Stomach smooth muscle (tissue), 2 donors: ENCODE measurements at regions not wholly inside any gene's neighbourhood (a gene's known extent, or its start where the extent isn't known, plus 50 kb on each side); places are given as distances from the start of the nearest gene placed in this dataset.
A peak's percentile ranks its signal among the peaks of the same experiment; 100 is the strongest.

ENCODE experiments used
- H3K27ac ChIP-seq: one replicate; pipeline ENCODE4 v1.7.0; 2013; ENCODE audit warnings: mild to moderate bottlenecking, low read length, inconsistent platforms
- H3K27me3 ChIP-seq, 2 donors: one replicate each; pipeline ENCODE4 v1.7.0; 2013; ENCODE audit warnings: low read length in 2 of 2; ENCODE audit not compliant: insufficient read depth in 2 of 2, control insufficient read depth in 1 of 2
- H3K36me3 ChIP-seq, 2 donors: one replicate each; pipeline ENCODE4 v1.7.0; 2013; ENCODE audit warnings: low read length in 2 of 2; ENCODE audit not compliant: control insufficient read depth in 2 of 2, insufficient read depth in 2 of 2
- H3K4me1 ChIP-seq: one replicate; pipeline ENCODE4 v1.7.0; 2013; ENCODE audit warnings: low read length; ENCODE audit not compliant: control insufficient read depth, insufficient read depth
- H3K4me3 ChIP-seq, 2 donors: one replicate each; pipeline ENCODE4 v1.7.0; 2013; ENCODE audit warnings: low read length in 2 of 2
- H3K9ac ChIP-seq, 2 donors: one replicate each; pipeline ENCODE4 v1.7.0; 2013; ENCODE audit warnings: low read length in 2 of 2, mild to moderate bottlenecking in 1 of 2
- H3K9me3 ChIP-seq, 2 donors: one replicate each; pipeline ENCODE4 v1.7.0; 2013; ENCODE audit warnings: low read length in 2 of 2; ENCODE audit not compliant: control insufficient read depth in 2 of 2
- donor health status: healthy.
- donor health status: Pancreatic carcinoma.

- Histone ChIP-seq H3K4me1 (peaks cover 5% of the 10 kb centered on the region), H3K4me3 (no peak overlapping the region), H3K27me3 (no peaks in the 10 kb centered on the region), H3K9ac (no peak overlapping the region), H3K27ac (no peak overlapping the region), H3K36me3 (no peaks in the 10 kb centered on the region), H3K9me3 (no peaks in the 10 kb centered on the region)
These were observed 231.2 kb upstream of the TPRG1 start for GRCh38 chr3:188940573-188940932.

GRCh38 chr3:188941103-188941502, 230.7 kb upstream of the TPRG1 start:
- H3K36me3 ChIP-seq, result no peaks in the 10 kb centered on the region
- H3K4me1 ChIP-seq, result peaks cover 5% of the 10 kb centered on the region
- no peaks in the 10 kb centered on the region for H3K9me3 ChIP-seq
- no peak overlapping the region for H3K4me3 ChIP-seq
- no peak overlapping the region for H3K27ac ChIP-seq
- H3K27me3 ChIP-seq, result no peaks in the 10 kb centered on the region
- no peak overlapping the region for H3K9ac ChIP-seq

- no peak overlapping the region for H3K27ac ChIP-seq
- no peak overlapping the region for H3K4me3 ChIP-seq
- H3K36me3 ChIP-seq, result no peaks in the 10 kb centered on the region
- H3K27me3 ChIP-seq, result no peaks in the 10 kb centered on the region
- H3K9ac ChIP-seq, result no peak overlapping the region
- no peaks in the 10 kb centered on the region for H3K9me3 ChIP-seq
- peaks cover 16% of the 10 kb centered on the region for H3K4me1 ChIP-seq
These were observed 229.6 kb upstream of the TPRG1 start for GRCh38 chr3:188942191-188942590.

- no peaks in the 10 kb centered on the region for H3K9me3 ChIP-seq
- H3K36me3 ChIP-seq, result no peaks in the 10 kb centered on the region
- no peak overlapping the region for H3K9ac ChIP-seq
- H3K4me1 ChIP-seq, result peaks cover 25% of the 10 kb centered on the region
- H3K27ac ChIP-seq, result peak overlapping the region; percentile 41
- no peak overlapping the region for H3K4me3 ChIP-seq
- H3K27me3 ChIP-seq, result no peaks in the 10 kb centered on the region
These were observed 228.2 kb upstream of the TPRG1 start for GRCh38 chr3:188943591-188943990.

- H3K36me3 ChIP-seq, result no peaks in the 10 kb centered on the region
- H3K27ac ChIP-seq, result peak overlapping the region; percentile 41
- no peak overlapping the region for H3K9ac ChIP-seq
- H3K4me1 ChIP-seq, result peaks cover 30% of the 10 kb centered on the region
- H3K27me3 ChIP-seq, result no peaks in the 10 kb centered on the region
- H3K9me3 ChIP-seq, result no peaks in the 10 kb centered on the region
- no peak overlapping the region for H3K4me3 ChIP-seq
These were observed 227.7 kb upstream of the TPRG1 start for GRCh38 chr3:188944108-188944507.

- Histone ChIP-seq H3K27me3 (no peaks in the 10 kb centered on the region), H3K9me3 (no peaks in the 10 kb centered on the region), H3K27ac (peak overlapping the region; percentile 99), H3K36me3 (no peaks in the 10 kb centered on the region), H3K4me1 (peaks cover 53% of the 10 kb centered on the region), H3K4me3 (peak overlapping the region; percentile 50 to 74), H3K9ac (peak overlapping the region; percentile 68 to 75)
These were observed 225.2 kb upstream of the TPRG1 start for GRCh38 chr3:188946351-188947240.

- Histone ChIP-seq H3K4me1 (peaks cover 56% of the 10 kb centered on the region), H3K9ac (peak overlapping the region; percentile 77 to 90), H3K27ac (peak overlapping the region; percentile 99), H3K9me3 (no peaks in the 10 kb centered on the region), H3K4me3 (peak overlapping the region; percentile 50 to 74), H3K36me3 (no peaks in the 10 kb centered on the region), H3K27me3 (no peaks in the 10 kb centered on the region)
These were observed 224.1 kb upstream of the TPRG1 start for GRCh38 chr3:188947401-188948280.

- H3K27ac ChIP-seq, result peak overlapping the region; percentile 99
- no peaks in the 10 kb centered on the region for H3K9me3 ChIP-seq
- H3K4me1 ChIP-seq, result peaks cover 56% of the 10 kb centered on the region
- peak overlapping the region; percentile 77 to 90 for H3K9ac ChIP-seq
- peak overlapping the region; percentile 27 to 66 for H3K4me3 ChIP-seq
- H3K27me3 ChIP-seq, result no peaks in the 10 kb centered on the region
- no peaks in the 10 kb centered on the region for H3K36me3 ChIP-seq
These were observed 223.3 kb upstream of the TPRG1 start for GRCh38 chr3:188948281-188948996.

- Histone ChIP-seq H3K27ac (peak overlapping the region; percentile 99), H3K9me3 (no peaks in the 10 kb centered on the region), H3K4me3 (peak overlapping the region in 1 of 2 donors; percentile 22), H3K36me3 (no peaks in the 10 kb centered on the region), H3K27me3 (no peaks in the 10 kb centered on the region), H3K4me1 (peaks cover 56% of the 10 kb centered on the region), H3K9ac (peak overlapping the region; percentile 77 to 90)
These were observed 222.8 kb upstream of the TPRG1 start for GRCh38 chr3:188948997-188949389.

- Histone ChIP-seq H3K27ac (peak overlapping the region; percentile 99), H3K9ac (peak overlapping the region; percentile 77 to 90), H3K36me3 (no peaks in the 10 kb centered on the region), H3K4me1 (peaks cover 54% of the 10 kb centered on the region), H3K27me3 (no peaks in the 10 kb centered on the region), H3K4me3 (peak overlapping the region in 1 of 2 donors; percentile 22), H3K9me3 (no peaks in the 10 kb centered on the region)
These were observed 222.3 kb upstream of the TPRG1 start for GRCh38 chr3:188949456-188949855.
